ENCODE measurements at regions not wholly inside any gene's neighbourhood (a gene's known extent, or its start where the extent isn't known, plus 50 kb on each side); places are given as distances from the start of the nearest gene placed in this dataset.

DNA sequence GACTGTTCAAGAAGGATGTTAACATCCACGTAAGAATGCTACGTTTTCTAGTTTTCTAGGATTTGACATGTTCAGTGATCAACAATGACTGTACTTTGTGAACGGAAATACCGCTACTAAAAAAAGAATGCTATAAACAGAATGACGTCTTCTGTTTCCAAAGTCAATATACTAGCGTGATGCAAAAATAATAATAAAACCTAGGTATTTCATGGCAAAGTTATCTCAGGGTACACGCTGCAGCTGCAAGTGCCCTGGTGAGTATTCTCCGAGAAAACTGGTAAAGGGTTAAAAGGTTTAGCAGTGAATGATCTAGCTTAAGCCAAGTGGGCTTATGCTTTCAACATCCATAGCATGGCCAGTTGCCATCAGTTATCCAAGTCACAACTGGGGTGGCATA lies 653.3 kb upstream of the PFKP start:
- no peak for DNase-seq

DNA sequence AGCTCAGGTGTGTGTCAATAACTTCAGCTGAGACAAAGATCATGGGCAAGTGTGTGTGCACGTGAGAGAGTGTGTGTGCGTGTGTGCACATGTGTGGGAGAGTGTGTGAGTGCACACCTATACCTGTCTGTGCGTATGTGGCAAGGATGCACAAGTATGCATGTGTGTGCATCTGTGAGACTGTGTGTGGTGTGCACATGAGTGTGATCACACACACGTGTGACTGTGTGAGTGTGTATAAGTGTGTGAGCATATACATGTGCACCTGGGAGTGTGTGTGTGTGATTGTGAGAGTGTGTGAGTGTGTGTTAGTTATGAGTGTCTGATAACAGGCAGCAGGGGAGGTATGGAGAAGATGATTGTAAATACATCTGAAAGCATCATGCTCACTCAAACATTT lies 657.3 kb upstream of the PFKP start:
- no peak for DNase-seq

DNA sequence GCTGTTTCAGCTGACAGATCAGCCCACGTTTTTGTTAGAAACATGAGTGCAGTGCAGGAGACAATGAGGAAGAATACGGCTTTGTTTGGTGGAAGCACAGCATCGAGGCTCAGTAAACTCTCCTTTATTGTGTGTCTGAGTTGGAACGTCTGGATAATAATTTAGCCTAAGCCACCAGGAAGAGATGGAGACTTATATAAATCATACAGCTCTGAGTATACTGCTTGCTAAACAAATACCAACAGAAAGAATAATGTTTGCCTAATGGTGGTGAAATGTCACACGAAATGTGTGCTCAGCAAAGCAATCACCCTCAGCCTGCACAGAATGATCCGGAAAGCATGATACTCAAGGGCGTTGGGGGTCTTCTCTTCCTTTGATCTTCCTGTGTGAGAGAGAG lies 664.1 kb upstream of the ADARB2 start:
- no peak for DNase-seq

DNA sequence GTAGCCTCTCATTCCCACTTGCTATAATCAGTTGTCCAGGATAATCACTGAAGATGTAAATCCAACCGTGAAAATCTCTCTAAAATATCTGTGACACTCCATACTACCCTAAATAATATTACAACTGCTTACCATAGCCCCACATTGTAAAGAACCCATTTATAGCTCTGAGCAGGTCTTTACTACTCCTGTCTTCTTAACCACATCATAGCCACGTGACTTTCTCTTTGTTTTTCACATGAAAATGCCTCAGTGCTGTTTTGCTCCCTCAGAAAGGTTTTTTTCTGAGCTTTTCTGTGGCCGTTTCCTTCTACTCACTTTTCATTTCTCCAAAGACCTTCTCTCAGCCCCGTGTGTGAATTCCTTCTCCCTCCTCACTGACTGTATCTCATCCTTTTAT lies 662.2 kb upstream of the ADARB2 start:
- no peak for DNase-seq

DNA sequence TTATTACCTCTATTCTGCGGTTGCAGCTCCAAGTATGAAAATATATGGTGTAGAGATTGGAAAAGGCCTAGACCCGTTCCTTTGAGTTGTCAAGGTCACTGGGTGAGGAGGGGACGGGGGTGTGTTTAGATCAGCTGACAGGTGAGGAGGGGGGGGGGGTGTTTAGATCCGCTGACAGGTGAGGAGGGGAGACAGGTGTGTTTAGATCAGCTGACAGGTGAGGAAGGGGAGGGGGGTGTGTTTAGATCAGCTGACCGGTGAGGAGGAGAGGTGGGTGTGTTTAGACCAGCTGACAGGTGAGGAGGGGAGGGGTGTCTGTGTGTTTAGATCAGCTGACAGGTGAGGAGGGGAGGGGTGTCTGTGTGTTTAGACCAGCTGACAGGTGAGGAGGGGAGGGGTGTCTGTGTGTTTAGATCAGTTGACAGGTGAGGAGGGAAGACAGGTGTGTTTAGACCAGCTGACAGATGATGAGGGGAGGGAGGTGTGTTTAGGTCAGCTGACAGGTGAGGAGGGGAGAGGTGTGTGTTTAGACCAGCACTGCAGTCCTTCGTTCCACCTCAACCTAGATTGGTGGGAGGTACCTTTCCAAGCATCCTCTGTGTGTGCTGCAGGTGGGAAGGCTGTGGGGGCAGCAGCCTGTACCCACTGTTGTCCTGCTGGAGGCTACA lies 655.0 kb upstream of the ADARB2 start:
- no peak for DNase-seq

DNA sequence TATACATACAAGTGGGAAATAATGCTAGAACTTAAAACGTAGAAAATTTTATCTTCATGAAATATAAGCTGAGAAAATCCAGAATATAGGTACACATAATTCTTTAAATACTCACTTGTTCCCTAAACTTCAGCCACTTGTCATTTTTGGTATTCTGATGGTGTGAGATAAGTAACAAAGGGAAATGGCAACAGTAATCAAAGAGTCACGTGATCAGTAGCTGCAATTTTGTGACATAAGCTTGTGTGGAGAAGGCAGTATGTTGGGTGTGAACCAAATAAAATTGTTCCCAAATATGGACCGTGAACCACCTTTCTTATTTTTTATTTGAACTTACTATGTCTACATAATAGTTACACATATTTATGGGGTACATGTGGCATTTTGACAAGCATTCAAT lies 650.3 kb upstream of the ADARB2 start:
- DNase-seq = no peak

DNA sequence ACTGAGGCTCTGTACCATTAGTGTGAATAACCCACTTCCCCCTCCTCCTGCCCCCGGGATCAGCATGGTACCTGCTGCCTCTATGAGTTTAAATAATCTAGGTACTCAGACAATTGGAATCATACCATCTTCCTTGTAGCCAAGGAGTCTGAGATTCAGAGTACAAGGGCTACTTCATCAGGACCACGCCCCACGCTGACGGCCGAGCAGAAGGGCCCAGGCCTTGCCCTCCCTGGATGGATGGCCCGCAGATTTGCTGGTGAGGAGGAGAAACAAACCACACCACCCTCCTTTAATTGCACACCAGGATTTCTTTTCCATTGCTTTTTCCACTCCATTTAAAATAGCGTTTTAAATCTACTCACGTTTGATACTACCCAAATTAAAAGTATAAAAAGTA lies 649.9 kb upstream of the ADARB2 start:
- no peak for DNase-seq

DNA sequence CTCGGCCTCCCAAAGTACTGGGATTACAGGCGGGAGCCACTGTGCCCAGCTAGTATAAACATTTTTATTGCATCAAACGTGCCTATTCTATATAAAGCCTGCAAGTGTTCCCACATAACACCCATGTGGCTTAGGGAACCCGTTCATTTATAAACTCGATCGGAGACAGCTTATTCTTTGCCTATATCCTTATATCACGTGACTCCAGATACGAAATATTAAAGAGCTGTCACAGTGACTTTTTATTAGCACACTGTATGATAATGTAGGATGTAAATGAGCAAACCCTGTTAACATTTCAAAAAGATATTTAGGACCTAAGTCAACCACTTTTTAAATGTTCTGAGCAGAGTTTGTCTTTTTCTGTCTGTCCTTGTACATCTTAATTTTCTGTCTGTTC lies 642.9 kb upstream of the ADARB2 start:
- DNase-seq = no peak

DNA sequence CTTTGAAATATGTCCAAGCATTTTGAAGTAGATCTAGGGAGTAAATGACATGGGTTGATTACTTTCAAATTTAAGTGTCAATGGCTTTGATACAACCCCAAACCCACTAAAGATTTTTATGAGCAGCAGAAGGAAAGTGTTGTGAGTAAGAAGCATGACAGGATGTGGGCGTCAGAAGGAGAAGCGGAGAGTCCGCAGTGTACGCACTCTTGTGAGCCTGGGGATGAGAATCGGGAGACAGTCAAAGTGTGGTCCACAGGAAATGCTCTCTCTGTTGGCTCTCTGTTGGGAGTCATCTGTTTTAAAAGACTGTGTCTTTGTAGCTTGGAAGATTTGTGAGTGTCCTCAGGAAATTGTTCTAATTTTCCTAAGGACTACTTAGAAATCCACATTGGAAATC lies 629.8 kb upstream of the ADARB2 start:
- no peak for DNase-seq

DNA sequence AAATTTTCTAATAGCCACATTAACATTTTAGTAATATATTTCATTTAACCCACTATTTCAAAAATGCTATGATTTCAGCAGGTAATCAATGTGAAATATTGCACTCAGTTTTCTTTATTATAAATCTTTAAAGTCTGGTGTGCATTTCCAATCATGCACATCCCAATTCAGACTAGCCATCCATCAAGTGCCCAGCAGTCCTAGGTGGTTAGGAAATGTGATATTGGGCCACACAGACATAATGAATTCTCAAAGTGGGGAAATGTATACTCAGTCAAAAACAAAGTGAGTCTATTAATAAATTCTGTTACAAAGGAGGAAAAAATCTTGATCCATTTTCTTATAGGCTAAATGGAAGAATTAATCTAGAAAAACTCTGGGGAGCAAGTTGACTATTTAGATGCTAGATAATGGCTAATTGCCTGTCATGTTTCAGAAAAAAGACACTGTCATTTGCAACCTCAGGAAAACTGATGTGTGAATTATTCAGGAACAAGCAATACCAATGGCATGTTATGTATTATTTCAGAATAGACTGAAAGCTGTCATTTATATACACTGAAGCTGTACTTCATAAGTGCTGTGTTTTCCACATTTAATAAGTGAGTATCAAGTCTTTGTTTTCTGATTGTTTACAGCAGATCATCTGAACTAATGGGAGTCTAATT lies 629.1 kb upstream of the ADARB2 start:
- no peak for DNase-seq

DNA sequence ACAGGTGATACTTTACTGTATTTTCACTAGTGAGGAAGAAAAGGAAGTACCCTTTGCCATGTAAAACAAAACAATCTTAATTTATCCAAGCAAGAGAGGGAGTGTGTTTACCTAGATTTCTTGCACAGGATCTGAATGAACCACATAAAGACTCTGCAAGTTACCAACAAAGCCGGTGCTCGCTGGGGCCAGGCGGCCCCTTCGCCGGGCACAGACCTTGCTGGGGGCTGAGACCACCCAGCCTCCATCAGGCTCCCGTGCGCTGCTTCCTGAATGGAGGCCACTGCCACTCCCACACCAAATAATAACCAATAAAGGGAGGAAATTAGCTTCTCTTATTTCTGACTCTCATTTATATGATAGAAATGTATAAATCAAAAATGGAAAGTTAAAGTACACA lies 625.0 kb upstream of the ADARB2 start:
- no peak for DNase-seq

DNA sequence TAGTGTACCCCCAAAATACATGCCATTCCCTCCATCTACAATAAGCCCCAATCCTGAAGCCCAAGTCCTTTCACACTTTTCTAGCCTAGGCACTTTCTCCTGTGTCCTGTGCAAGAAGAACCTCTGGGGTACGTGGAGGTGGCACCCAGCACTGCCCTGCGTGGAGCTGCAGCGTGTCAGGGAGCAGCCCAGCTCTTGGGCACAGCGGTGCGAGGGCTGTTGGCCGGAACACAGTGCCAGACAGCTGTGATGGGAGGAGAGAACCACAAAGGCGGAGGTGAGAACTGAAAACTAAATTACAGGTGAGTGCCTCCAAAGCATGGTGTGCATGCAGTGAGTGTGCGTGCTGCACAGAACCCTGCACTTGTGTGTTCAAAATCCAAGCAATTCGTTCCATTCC lies 621.3 kb upstream of the ADARB2 start:
- DNase-seq = no peak

DNA sequence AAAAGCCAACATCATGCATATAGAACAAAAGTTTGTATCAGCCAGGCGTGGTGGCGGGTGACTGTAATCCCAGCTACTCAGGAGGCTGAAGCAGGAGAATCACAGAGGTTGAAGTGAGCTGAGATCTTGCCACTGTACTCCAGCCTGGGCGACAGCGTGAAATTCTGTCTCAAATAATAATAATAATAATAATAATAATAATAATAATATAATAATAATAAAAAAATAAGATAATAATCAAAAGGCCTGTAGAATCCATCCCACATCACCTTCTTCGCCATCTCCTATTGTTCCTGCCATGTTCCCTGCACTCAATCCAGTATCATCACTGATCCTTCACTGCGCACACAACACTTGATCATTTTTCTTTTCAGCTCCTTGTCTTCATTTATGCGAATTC lies 619.3 kb upstream of the ADARB2 start:
- no peak for DNase-seq

DNA sequence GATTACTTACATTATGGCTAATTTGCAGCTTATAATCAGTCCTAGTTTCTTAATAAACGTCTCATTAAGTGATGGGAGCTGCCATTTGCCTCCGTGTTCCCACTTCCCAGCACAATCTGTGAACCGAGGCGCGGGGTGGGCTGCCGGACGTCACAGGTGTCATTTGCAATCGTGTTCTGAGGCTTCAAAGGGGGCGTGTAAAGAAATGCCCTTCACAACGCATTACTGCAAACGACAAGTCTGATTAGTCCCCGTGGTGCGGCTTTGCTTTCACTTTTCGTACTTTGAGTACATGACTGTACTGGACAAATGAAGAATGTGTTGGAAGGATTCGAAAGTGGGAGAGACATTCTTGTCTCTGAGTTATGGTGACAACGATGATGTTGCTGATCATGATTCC lies 614.2 kb upstream of the ADARB2 start:
- no peak for DNase-seq

DNA sequence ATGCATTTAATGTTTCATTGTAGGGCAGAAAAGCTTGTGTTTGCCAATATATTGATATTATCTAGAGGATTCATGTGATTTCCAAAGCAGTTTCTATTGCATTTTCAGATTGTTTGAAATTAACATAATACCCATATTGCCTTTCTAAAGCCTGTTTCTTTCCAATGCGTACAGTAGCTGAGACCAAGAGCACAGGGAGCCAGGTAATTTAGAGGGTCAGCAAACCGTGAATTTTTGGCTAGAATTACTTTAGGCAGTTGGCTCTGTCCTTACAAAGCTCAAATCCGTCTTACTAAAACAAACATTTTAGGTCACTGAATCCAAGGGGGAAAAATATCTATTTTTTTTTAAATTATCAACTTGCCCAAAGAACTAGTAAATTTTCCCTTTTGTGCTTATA lies 604.9 kb upstream of the ADARB2 start:
- DNase-seq = no peak

DNA sequence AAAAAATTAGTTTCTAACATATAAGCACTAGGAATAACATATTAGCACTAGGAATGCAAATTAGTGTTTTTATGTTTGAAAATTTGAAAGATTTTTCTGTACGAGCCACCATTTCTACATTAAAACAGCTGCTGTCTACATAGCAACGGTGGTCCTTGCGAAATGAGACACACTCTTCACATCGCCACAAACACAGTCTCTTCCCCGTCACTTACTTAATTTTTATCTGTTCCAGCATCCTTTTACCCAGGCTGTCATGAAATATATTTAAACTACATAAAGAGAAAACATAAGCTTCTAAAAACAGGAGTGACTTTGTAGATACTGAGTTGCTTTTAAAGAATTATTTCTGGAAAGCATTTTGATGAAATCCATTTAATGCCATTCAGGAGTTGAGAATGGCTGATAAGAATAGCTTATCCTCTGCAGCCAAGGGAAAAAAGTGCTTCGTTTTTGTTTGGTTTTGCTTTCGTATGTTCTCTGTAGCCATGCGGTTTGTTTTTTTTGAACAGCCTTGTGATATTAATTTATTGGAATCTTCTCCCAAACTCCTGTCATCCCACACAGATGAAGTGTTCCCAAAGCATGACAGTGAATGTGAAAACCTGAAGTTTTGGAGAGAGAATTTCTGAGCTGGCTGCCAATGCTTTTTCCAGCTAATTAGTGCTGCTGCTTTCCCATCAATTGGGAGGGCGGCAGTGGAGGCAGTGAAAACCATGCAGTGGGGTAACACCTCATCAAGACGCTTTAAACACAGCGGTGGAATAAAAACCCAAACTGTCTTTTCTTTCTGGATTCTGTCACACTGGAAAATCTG lies 603.7 kb upstream of the ADARB2 start:
- DNase-seq = no peak

DNA sequence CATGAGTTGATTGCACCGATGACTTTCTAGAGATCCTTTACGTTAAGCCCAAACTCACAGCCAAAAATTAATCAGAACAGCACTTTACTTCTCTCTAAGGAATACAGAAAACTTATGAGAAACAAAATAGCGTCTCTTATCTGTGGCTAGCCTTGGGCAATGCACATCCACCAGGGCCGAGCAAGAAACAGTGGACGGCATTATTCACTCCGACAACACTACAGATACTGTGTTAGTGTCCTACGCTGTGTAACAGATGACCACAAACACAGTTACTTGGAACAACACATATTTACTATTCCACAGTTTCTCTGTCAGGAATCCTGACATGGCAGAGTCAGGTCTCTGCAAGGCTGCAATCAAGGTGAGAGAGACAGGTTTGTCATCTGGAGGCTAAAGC lies 598.3 kb upstream of the ADARB2 start:
- no peak for DNase-seq

DNA sequence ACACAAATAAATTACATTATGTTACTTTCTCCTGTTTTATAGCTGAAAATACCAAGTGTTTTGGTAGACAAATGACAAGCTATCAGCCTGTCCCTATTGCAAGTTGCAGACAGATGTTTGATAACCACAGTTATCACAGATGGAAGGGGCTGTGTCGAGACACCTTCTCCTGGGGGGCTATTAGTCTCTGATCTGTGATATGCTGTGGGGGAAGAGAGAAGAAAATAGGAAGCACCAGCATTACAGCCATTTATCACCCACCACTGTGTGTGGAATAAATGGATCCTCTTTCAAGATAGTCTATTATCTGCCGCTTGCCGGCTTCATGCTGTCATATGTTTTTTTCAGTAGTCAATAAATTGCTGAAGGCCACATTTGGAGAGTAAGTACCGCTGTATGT lies 597.2 kb upstream of the ADARB2 start:
- no peak for DNase-seq

DNA sequence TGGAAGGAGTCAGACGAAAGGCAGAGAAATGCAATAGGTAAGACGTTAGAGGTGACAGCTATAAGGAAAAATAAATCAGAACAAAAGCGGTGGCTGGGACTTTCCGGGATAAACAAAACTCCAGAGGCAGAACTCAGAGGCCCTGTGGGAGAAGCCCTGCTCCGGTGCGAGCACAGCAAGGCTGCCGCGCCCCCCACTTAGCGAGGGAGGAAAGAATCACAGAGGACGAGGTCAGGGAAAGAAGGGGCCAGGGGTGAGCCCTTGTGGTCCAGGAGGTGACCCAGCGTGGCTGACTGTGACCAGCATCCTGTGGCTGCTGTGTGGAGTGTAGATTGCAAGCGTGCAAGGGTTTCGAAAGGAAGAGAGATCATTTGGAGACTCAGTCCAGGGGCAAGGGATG lies 591.8 kb upstream of the ADARB2 start:
- DNase-seq = no peak

DNA sequence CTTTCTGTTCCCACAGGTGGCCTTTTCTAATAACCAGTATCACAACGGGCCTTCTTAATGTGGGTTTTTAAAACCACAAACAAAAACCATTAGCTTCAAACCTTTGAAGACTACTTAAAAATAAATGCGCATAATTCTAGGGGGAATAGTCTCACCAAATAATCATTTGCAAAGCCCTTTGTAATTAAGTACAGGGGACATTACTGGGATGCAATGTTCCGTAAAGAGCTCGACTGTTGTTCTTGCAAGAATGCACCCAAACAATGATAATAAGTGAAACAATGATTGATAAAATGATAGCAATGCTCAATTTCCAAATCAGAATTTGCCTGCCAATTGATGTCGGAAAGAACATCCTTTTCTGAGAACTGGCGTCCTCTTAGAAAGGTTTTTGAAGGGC lies 589.1 kb upstream of the ADARB2 start:
- no peak for DNase-seq

DNA sequence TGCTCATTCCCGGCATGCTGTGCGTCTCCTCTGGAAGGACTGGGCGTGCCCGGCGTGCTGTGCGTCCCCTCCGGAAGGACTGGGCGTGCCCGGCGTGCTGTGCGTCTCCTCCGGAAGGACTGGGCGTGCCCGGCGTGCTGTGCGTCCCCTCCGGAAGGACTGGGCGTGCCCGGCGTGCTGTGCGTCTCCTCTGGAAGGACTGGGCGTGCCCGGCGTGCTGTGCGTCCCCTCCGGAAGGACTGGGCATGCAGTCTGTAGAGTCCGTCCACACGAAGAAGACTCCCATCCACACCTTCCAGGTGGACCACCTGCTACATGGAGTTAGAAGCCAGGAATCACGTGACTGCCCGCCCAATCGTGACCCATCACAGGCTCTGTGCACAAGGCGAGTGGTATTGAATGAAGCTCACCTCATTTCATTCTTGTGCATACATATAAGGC lies 577.7 kb upstream of the ADARB2 start:
- peak; percentile 30 for DNase-seq

DNA sequence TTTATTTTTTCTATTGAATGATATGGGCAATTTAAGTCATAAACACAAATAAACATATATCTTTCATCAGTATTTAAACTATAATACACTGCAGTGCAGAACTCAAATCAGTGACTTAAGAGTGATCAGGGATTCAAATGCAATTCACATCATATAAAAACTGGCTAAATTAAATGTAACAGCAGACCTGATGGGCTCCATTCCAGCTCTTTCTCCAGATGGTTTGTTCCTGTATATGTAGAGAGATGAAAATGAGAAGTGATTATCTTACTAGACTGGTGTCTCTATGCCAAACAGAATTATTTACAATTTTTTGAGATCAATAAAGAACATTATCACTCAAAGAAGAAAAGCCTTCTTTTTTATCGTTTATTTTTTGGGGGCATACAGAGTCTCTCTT lies 568.8 kb upstream of the ADARB2 start:
- no peak for DNase-seq

DNA sequence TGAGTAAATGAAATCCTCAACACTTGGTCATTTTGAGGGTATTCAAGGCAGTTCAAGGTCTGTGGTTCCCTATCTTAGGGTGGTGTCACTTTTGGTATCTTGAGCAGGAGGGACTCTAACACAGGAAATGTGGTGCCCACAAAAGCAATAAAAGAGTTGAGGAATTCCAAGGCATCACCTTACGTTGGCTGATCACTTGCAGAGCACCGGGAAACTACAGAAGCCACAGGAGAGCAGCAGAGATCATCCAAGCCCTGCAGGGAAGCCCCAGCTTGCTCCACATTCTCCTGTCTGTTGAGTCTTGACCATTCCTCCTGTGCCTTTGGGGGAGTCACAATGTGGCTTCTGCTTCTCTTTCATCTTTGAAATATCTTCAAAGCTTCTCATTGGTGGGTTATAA lies 565.8 kb upstream of the ADARB2 start:
- DNase-seq = no peak

DNA sequence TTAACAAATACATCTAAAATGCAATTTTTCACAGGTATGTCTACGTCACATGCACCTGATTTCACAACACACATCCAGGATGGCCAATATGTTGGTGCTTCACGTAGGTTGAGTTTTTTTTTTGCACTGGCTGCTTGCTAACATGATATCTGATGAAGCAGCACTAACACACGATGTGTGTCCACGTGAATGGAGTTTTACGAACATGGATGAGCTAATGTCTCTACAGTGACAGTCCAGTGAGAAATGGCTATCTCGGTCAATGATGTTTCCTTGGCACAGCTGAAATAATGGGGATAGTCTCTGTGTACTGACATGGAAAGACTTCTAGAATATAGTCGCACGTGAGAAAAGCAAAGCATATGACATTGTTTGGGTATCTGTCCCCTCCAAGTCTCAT lies 563.9 kb upstream of the ADARB2 start:
- no peak for DNase-seq
